WTC11 (cell line): ENCODE measurements at regions not wholly inside any gene's neighbourhood (a gene's known extent, or its start where the extent isn't known, plus 50 kb on each side); places are given as distances from the start of the nearest gene placed in this dataset.

Experiments used
- ATAC-seq: fragments of 200-7000 bp; cut with Tn5 transposase; 2 replicates; pipeline ENCODE4 v1.10.0; 2021; ENCODE audit warnings: mild to moderate bottlenecking, moderate library complexity
- CTCF ChIA-PET: fragments of 300-600 bp; sonication (Branson Sonifier 250); formaldehyde crosslinking; loops from one replicate; lab custom pipeline; 2021; ENCODE audit warnings: antibody characterized with exemption; lab: Charles Lee
- POLR2A ChIA-PET: fragments of 350-600 bp; sonication (Branson Sonifier 250); formaldehyde crosslinking; loops from one replicate; lab custom pipeline; 2021; ENCODE audit warnings: antibody characterized with exemption; lab: Charles Lee
- DNase-seq: peaks from one replicate; pipeline ENCODE4 v3.0.0; 2021; ENCODE audit warnings: low spot score
- H3K27ac Mint-ChIP-seq: 2 replicates; pipeline ENCODE4 v1.8.0; 2021; ENCODE audit warnings: mixed read lengths
- H3K27me3 Mint-ChIP-seq: 2 replicates; pipeline ENCODE4 v1.8.0; 2021; ENCODE audit warnings: low read depth, mild to moderate bottlenecking, moderate library complexity, mixed read lengths
- H3K36me3 Mint-ChIP-seq: 2 replicates; pipeline ENCODE4 v1.8.0; 2021; ENCODE audit warnings: mixed read lengths
- H3K4me1 Mint-ChIP-seq: 2 replicates; pipeline ENCODE4 v1.8.0; 2022; ENCODE audit warnings: mixed read lengths
- H3K4me3 Mint-ChIP-seq: 2 replicates; pipeline ENCODE4 v1.8.0; 2021; ENCODE audit warnings: mild to moderate bottlenecking, moderate library complexity, mixed read lengths
- H3K9me3 Mint-ChIP-seq: 2 replicates; pipeline ENCODE4 v1.8.0; 2021; ENCODE audit warnings: mixed read lengths
- AFF4 ChIP-seq: sonication (generic); formaldehyde crosslinking; IDR thresholded peaks from 2 replicates; pipeline ENCODE4 v1.8.1; 2023; ENCODE audit warnings: mild to moderate bottlenecking, missing genetic modification reagents, borderline replicate concordance
- CBFB ChIP-seq: sonication (generic); formaldehyde crosslinking; IDR thresholded peaks from 2 replicates; pipeline ENCODE4 v1.8.1; 2022; ENCODE audit warnings: mild to moderate bottlenecking, low read depth, missing genetic modification reagents
- ELF4 ChIP-seq: sonication (generic); formaldehyde crosslinking; IDR thresholded peaks from 2 replicates; pipeline ENCODE4 v1.8.1; 2022; ENCODE audit warnings: low read depth, mild to moderate bottlenecking, moderate library complexity, missing genetic modification reagents
- KAT7 ChIP-seq: sonication (generic); formaldehyde crosslinking; IDR thresholded peaks from 2 replicates; pipeline ENCODE4 v1.8.1; 2023; ENCODE audit warnings: missing genetic modification reagents, mild to moderate bottlenecking, borderline replicate concordance
- USF1 ChIP-seq: sonication (generic); formaldehyde crosslinking; IDR thresholded peaks from 2 replicates; pipeline ENCODE4 v1.8.0; 2022; ENCODE audit warnings: mild to moderate bottlenecking, missing genetic modification reagents
- ZBTB21 ChIP-seq: sonication (generic); formaldehyde crosslinking; IDR thresholded peaks from 2 replicates; pipeline ENCODE4 v1.8.1; 2023; ENCODE audit warnings: mild to moderate bottlenecking, missing genetic modification reagents, borderline replicate concordance
- ZNF219 ChIP-seq: sonication (generic); formaldehyde crosslinking; IDR thresholded peaks from 2 replicates; pipeline ENCODE4 v1.8.0; 2023; ENCODE audit warnings: missing genetic modification reagents, mild to moderate bottlenecking, borderline replicate concordance
- ZNF317 ChIP-seq: sonication (generic); formaldehyde crosslinking; IDR thresholded peaks from 2 replicates; pipeline ENCODE4 v1.8.1; 2023; ENCODE audit warnings: low read depth, mild to moderate bottlenecking, moderate library complexity, missing genetic modification reagents, borderline replicate concordance
- ZNF423 ChIP-seq: fragments of 250-450 bp; sonication (Bioruptor Pico); IDR thresholded peaks from 2 replicates; pipeline ENCODE4 v2.1.2; 2022; ENCODE audit warnings: mild to moderate bottlenecking, moderate library complexity
- ZNF512 ChIP-seq: sonication (generic); formaldehyde crosslinking; IDR thresholded peaks from 2 replicates; pipeline ENCODE4 v1.8.1; 2022; ENCODE audit warnings: missing genetic modification reagents, borderline replicate concordance
- TF ChIP-seq, protein P1 (sequence below): sonication (generic); formaldehyde crosslinking; IDR thresholded peaks from 2 replicates; pipeline ENCODE4 v1.8.0; 2023; ENCODE audit warnings: mild to moderate bottlenecking, missing genetic modification reagents
- TF ChIP-seq, protein P2 (sequence below): fragments of 250-450 bp; sonication (Bioruptor Pico); conservative IDR thresholded peaks from 2 replicates; pipeline ENCODE4 v1.9.0; 2021; ENCODE audit warnings: mild to moderate bottlenecking

- Mint-ChIP-seq H3K27me3 (no peaks in the 10 kb centered on the region), H3K4me1 (peaks cover 19% of the 10 kb centered on the region), H3K27ac (peak overlapping the region; percentile 37; the same call in 1 of the 2 replicates), H3K4me3 (no peak overlapping the region), H3K36me3 (no peaks in the 10 kb centered on the region)
- CTCF ChIA-PET, result interaction anchor here (1.0 to 1.8 kb wide), 3 partner anchors 10 to 80 kb away, joined by 3 to 7 read pairs (median 3); no protein-coding TSS in a partner anchor
- no peak for DNase-seq
- ATAC-seq, result no peak
- no peak for TF ChIP-seq ZNF317
- no peak for TF ChIP-seq ZNF219 (CRISPR knock-in tag)
- no peak for TF ChIP-seq ZNF423 (CRISPR knock-in tag)
- TF ChIP-seq, all 79 proteins: peak for 0
- POLR2A ChIA-PET, result no interaction called here
- no peaks in the 10 kb centered on the region for H3K9me3 Mint-ChIP-seq
Observed at GRCh38 chr3:13203398-13204176, 130.4 kb upstream of the IQSEC1 start.

DNA sequence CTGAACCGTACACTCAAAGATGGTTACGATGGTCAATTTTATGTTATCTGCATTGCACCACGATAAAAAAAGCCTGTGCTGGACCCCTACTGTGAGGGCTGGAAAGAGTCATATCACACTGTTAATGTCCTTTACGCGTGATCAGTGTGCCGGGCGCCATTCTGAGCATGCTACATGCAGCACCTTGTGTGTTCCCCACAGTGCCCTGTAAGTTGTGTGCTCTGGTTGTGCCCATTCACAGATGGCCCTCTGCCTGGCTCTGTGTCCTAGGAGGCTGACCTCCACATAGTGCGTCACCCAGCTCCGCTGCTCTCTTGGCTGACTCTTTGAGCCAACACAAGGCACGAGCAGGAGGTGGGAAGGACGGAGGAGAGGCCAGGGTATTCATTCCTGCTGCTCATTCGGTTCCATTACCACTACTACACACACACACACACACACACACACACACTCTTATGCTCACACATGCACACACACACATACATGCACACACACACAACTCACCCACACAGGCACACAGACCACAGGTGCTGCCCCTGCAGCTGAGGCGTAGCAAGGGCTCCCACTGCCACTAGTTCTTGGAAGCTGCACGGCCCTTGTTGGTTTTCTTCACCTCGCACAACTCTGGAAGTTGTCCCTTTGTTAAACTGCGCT, 129.6 kb upstream of the IQSEC1 start:
- TF ChIP-seq ZNF423 (CRISPR knock-in tag) (no peak), ELF4 (CRISPR knock-in tag) (no peak), CBFB (CRISPR knock-in tag) (no peak), USF1 (CRISPR knock-in tag) (no peak), KAT7 (CRISPR knock-in tag) (no peak), ZBTB21 (CRISPR knock-in tag) (no peak), AFF4 (CRISPR knock-in tag) (no peak), ZNF219 (CRISPR knock-in tag) (no peak), ZNF512 (CRISPR knock-in tag) (no peak)
- TF ChIP-seq, protein P1, sequence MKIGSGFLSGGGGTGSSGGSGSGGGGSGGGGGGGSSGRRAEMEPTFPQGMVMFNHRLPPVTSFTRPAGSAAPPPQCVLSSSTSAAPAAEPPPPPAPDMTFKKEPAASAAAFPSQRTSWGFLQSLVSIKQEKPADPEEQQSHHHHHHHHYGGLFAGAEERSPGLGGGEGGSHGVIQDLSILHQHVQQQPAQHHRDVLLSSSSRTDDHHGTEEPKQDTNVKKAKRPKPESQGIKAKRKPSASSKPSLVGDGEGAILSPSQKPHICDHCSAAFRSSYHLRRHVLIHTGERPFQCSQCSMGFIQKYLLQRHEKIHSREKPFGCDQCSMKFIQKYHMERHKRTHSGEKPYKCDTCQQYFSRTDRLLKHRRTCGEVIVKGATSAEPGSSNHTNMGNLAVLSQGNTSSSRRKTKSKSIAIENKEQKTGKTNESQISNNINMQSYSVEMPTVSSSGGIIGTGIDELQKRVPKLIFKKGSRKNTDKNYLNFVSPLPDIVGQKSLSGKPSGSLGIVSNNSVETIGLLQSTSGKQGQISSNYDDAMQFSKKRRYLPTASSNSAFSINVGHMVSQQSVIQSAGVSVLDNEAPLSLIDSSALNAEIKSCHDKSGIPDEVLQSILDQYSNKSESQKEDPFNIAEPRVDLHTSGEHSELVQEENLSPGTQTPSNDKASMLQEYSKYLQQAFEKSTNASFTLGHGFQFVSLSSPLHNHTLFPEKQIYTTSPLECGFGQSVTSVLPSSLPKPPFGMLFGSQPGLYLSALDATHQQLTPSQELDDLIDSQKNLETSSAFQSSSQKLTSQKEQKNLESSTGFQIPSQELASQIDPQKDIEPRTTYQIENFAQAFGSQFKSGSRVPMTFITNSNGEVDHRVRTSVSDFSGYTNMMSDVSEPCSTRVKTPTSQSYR, result no peak
- TF ChIP-seq, protein P2, sequence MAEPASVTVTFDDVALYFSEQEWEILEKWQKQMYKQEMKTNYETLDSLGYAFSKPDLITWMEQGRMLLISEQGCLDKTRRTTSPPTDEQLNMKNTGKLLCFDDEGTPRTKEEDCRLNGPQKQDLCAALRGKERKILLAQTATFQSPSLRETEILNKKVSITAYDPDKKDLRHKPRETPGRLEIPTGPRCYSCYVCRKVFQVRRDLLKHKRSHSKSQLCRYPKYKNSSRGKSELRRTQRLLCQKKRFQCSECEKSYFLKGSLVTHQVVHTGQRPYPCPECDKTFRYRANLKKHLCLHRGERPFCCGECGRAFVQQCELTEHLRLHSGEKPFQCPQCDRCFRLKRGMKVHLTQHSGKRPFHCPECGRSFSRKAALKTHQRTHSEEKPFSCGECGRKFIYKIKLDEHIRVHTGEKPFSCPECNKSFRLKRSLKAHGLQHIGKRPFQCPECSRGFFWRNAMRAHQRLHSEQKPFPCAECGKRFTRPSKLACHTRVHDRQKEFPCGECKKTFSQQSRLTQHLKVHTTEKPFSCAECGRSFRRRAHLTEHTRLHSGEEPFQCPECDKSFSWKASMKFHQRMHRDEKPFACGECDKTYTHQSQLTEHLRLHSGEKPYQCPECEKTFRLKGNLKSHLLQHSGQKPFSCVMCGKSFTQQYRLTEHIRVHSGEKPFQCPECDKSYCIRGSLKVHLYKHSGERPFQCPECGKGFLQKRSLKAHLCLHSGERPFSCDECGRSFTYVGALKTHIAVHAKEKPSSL (CRISPR knock-in tag), result no peak
- H3K27me3 Mint-ChIP-seq, result no peaks in the 10 kb centered on the region
- peak overlapping the region; percentile 37; the same call in 1 of the 2 replicates for H3K27ac Mint-ChIP-seq
- no peak overlapping the region for H3K4me3 Mint-ChIP-seq
- H3K4me1 Mint-ChIP-seq, result peaks cover 14% of the 10 kb centered on the region
- ATAC-seq (no peak), DNase-seq (no peak)
- ChIA-PET CTCF (interaction anchor here (1.8 kb wide), 1 partner anchor 10 kb away, joined by 7 read pairs; no protein-coding TSS in a partner anchor), POLR2A (no interaction called here)
- no peaks in the 10 kb centered on the region for H3K9me3 Mint-ChIP-seq
- no peaks in the 10 kb centered on the region for H3K36me3 Mint-ChIP-seq
